Loucy (cell line): ENCODE measurements at regions not wholly inside any gene's neighbourhood (a gene's known extent, or its start where the extent isn't known, plus 50 kb on each side); places are given as distances from the start of the nearest gene placed in this dataset.

ENCODE experiments used
- H2AFZ ChIP-seq: fragments of 200-600 bp; sonication (generic); 2 replicates; pipeline ENCODE4 v1.6.0; 2016; ENCODE audit warnings: antibody characterized with exemption, mild to moderate bottlenecking, low read length, moderate library complexity
- H3F3A ChIP-seq: fragments of 200-600 bp; 2 replicates; pipeline ENCODE4 v1.6.0; 2016; ENCODE audit warnings: antibody characterized with exemption, low read depth, mild to moderate bottlenecking
- H3K27me3 ChIP-seq: fragments of 200-600 bp; sonication (generic); 2 replicates; pipeline ENCODE4 v1.6.1; 2014; ENCODE audit warnings: low read length, mild to moderate bottlenecking; ENCODE audit not compliant: insufficient read depth, poor library complexity, severe bottlenecking
- H3K36me3 ChIP-seq: fragments of 200-600 bp; sonication (generic); 2 replicates; pipeline ENCODE4 v1.6.1; 2016; ENCODE audit warnings: low read length; ENCODE audit not compliant: insufficient read depth
- H3K4me1 ChIP-seq: fragments of 200-600 bp; sonication (generic); 2 replicates; pipeline ENCODE4 v1.5.1; 2014; ENCODE audit warnings: low read length, mild to moderate bottlenecking; ENCODE audit not compliant: insufficient read depth, poor library complexity, severe bottlenecking
- H3K4me2 ChIP-seq: fragments of 200-600 bp; sonication (generic); 2 replicates; pipeline ENCODE4 v1.6.0; 2014; ENCODE audit warnings: antibody characterized with exemption, low read length, low read depth, mild to moderate bottlenecking; ENCODE audit not compliant: poor library complexity, severe bottlenecking
- H3K4me3 ChIP-seq: fragments of 200-600 bp; sonication (generic); 2 replicates; pipeline ENCODE4 v1.5.1; 2014; ENCODE audit warnings: low read length, mild to moderate bottlenecking, mixed read lengths; ENCODE audit not compliant: poor library complexity, severe bottlenecking
- H3K79me2 ChIP-seq: fragments of 200-600 bp; sonication (generic); 2 replicates; pipeline ENCODE4 v1.6.1; 2014; ENCODE audit warnings: low read length; ENCODE audit not compliant: insufficient read depth
- H3K9ac ChIP-seq: fragments of 200-600 bp; sonication (generic); 2 replicates; pipeline ENCODE4 v1.6.0; 2014; ENCODE audit warnings: mild to moderate bottlenecking, low read depth, low read length, moderate library complexity; ENCODE audit not compliant: poor library complexity, severe bottlenecking
- H3K9me2 ChIP-seq: fragments of 200-600 bp; sonication (generic); replicated peaks from 2 replicates; pipeline ENCODE4 v1.6.1; 2016; ENCODE audit warnings: low read depth, low read length, mixed read lengths
- H3K9me3 ChIP-seq: fragments of 200-600 bp; sonication (generic); 2 replicates; pipeline ENCODE4 v1.6.1; 2014; ENCODE audit warnings: mild to moderate bottlenecking, antibody characterized with exemption, low read length, low read depth; ENCODE audit not compliant: insufficient read depth
- H4K20me1 ChIP-seq: fragments of 200-600 bp; sonication (generic); 2 replicates; pipeline ENCODE4 v1.6.0; 2014; ENCODE audit warnings: antibody characterized with exemption, low read length, mild to moderate bottlenecking; ENCODE audit not compliant: insufficient read depth, poor library complexity, severe bottlenecking
- EZH2phosphoT487 ChIP-seq: fragments of 200-600 bp; IDR thresholded peaks from 2 replicates; pipeline ENCODE4 v1.6.1; 2018; ENCODE audit warnings: antibody characterized with exemption, mild to moderate bottlenecking, moderate library complexity, borderline replicate concordance
- TF ChIP-seq, protein P1 (sequence below): fragments of 200-600 bp; sonication (generic); conservative IDR thresholded peaks from 2 replicates; pipeline ENCODE4 v1.5.1; 2014; ENCODE audit warnings: mild to moderate bottlenecking, antibody characterized with exemption, low read length

DNA sequence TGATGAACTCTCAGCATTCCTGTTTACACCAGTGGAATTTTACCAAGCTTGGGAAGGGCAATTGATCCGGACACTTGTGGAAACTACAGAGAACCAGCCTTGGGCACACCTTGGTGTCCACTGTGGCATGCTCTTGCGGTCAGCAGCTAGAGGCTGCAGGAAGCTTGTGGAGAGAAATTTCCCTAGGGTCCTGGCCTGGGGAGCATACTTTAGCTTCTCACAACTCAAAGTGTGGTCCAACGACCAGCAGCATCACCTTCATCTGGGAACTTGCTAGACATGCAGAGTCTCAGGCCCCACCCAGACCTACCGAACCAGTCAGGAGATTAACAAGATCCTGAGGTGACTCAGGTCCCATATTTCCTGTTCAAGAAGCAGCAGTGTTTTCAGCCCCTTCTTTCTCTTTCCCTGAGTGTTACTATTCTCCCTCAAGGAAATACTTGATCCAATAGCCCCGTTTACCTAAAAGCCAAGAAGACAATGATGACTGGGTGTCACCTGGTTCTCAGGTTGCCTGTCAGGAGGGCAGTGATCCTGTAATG is 55.7 kb upstream of the KCNE2 start:
- Histone ChIP-seq H4K20me1 (no peaks in the 10 kb centered on the region), H3K4me1 (no peaks in the 10 kb centered on the region), H3K4me3 (no peak overlapping the region), H2AFZ (no peak overlapping the region), H3K79me2 (no peaks in the 10 kb centered on the region), H3K27me3 (no peaks in the 10 kb centered on the region), H3F3A (no peaks in the 10 kb centered on the region), H3K4me2 (no peak overlapping the region), H3K9ac (no peak overlapping the region), H3K36me3 (no peaks in the 10 kb centered on the region), H3K9me3 (no peaks in the 10 kb centered on the region), H3K9me2 (no peaks in the 10 kb centered on the region)
- TF ChIP-seq EZH2phosphoT487, result no peak
- TF ChIP-seq, protein P1, sequence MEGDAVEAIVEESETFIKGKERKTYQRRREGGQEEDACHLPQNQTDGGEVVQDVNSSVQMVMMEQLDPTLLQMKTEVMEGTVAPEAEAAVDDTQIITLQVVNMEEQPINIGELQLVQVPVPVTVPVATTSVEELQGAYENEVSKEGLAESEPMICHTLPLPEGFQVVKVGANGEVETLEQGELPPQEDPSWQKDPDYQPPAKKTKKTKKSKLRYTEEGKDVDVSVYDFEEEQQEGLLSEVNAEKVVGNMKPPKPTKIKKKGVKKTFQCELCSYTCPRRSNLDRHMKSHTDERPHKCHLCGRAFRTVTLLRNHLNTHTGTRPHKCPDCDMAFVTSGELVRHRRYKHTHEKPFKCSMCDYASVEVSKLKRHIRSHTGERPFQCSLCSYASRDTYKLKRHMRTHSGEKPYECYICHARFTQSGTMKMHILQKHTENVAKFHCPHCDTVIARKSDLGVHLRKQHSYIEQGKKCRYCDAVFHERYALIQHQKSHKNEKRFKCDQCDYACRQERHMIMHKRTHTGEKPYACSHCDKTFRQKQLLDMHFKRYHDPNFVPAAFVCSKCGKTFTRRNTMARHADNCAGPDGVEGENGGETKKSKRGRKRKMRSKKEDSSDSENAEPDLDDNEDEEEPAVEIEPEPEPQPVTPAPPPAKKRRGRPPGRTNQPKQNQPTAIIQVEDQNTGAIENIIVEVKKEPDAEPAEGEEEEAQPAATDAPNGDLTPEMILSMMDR, result no peak

DNA sequence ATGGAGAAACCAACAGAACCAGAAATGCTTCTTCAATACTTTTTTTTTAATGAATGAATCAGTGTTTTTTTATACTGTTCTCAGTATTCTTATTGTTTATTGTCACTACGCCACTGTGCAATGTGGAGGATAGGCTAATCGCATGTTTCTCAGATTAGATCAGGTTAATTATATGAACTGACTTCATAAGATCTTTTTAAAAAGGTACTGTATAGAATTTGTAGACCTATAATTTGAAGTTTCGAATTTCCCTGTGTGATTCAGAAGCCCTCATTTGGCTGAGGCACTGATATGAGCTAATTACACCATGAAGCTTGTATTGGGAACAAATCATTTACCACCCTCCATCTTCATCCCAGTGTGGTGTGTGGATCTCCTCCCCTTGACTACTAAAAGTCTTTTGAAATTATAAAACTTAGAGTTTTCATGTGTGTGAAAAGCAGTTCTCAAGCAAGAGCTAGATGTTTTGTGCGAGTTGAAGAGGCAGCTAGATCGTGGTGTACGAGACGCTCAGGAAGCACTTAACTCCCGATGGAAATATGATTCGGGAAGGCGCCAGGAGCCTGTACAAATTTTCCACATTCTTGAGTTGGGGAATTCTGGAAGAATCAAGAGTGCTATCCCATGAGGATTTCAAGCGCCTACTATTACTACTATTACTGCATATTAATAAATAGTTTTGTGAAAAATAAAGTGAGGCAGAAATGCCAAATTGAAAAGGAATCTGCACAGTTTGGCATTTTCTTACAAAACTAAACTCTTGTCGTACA is 52.1 kb upstream of the KCNE2 start:
- Histone ChIP-seq H3K9me2 (no peaks in the 10 kb centered on the region), H3K27me3 (no peaks in the 10 kb centered on the region), H3K9ac (no peak overlapping the region), H3K9me3 (no peaks in the 10 kb centered on the region), H3K4me1 (no peaks in the 10 kb centered on the region), H3K4me3 (no peak overlapping the region), H3K4me2 (no peak overlapping the region), H4K20me1 (no peaks in the 10 kb centered on the region), H3F3A (no peaks in the 10 kb centered on the region), H3K79me2 (no peaks in the 10 kb centered on the region), H3K36me3 (no peaks in the 10 kb centered on the region), H2AFZ (no peak overlapping the region)
- no peak for TF ChIP-seq EZH2phosphoT487
- TF ChIP-seq, protein P1, result no peak

DNA sequence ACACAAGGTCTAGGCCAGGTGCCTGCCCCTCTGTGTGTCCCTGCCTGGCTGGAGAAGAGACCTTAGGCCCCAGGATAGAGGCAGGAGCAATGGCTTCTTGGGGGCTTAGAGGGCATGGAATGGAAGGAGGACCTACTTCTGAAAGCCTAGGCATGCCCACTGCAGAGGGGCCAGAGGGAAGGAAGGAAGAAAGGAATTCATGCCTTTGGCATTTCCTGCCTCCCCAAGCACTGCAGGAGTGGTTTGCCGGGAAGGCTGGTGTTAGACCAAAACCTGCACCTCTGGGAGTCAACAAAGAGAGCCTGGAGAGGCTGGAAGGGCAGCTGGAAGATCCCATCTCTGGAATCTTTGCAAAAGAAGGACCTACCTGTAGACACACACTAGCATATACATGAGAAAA is 50.7 kb upstream of the KCNE2 start:
- H3K36me3 ChIP-seq, result no peaks in the 10 kb centered on the region
- no peaks in the 10 kb centered on the region for H3K27me3 ChIP-seq
- no peaks in the 10 kb centered on the region for H3K9me2 ChIP-seq
- H4K20me1 ChIP-seq, result no peaks in the 10 kb centered on the region
- H3K9me3 ChIP-seq, result no peaks in the 10 kb centered on the region
- no peaks in the 10 kb centered on the region for H3K4me1 ChIP-seq
- no peak overlapping the region for H3K4me3 ChIP-seq
- H3K9ac ChIP-seq, result no peak overlapping the region
- H3F3A ChIP-seq, result no peaks in the 10 kb centered on the region
- TF ChIP-seq, protein P1, result no peak
- TF ChIP-seq EZH2phosphoT487, result no peak
- no peak overlapping the region for H3K4me2 ChIP-seq
- no peaks in the 10 kb centered on the region for H3K79me2 ChIP-seq
- H2AFZ ChIP-seq, result no peak overlapping the region
